Activated naive CD8-positive, alpha-beta T cell treated with anti-CD3 and anti-CD28 coated beads, Interleukin-2, amount 50 U/mL, for 24 hours (primary cell): ENCODE measurements at regions not wholly inside any gene's neighbourhood (a gene's known extent, or its start where the extent isn't known, plus 50 kb on each side); places are given as distances from the start of the nearest gene placed in this dataset.

ENCODE experiments used
- ATAC-seq: fragments of 150-1000 bp; cut with Tn5 transposase; one replicate; pipeline ENCODE4 v1.10.0; 2021
- DNase-seq: peaks from one replicate; pipeline ENCODE4 v3.0.0; 2021
- H3K27ac Mint-ChIP-seq: one replicate; pipeline ENCODE4 v1.8.0; 2021; ENCODE audit warnings: mild to moderate bottlenecking, mixed read lengths
- H3K27me3 Mint-ChIP-seq: one replicate; pipeline ENCODE4 v1.8.0; 2021; ENCODE audit warnings: mixed read lengths
- H3K36me3 Mint-ChIP-seq: one replicate; pipeline ENCODE4 v1.8.0; 2021; ENCODE audit warnings: low read depth, mixed read lengths
- H3K4me1 Mint-ChIP-seq: one replicate; pipeline ENCODE4 v1.8.0; 2021; ENCODE audit warnings: mixed read lengths
- H3K4me3 Mint-ChIP-seq: one replicate; pipeline ENCODE4 v1.8.0; 2021; ENCODE audit warnings: mild to moderate bottlenecking, moderate library complexity, mixed read lengths
- H3K9me3 Mint-ChIP-seq: one replicate; pipeline ENCODE4 v1.8.0; 2021; ENCODE audit warnings: mixed read lengths

GRCh38 chr14:98312006-98312405 lies 960.0 kb downstream of the BCL11B start:
- Mint-ChIP-seq H3K27me3 (no peaks in the 10 kb centered on the region), H3K27ac (no peak overlapping the region), H3K4me1 (no peaks in the 10 kb centered on the region), H3K9me3 (no peaks in the 10 kb centered on the region), H3K4me3 (no peak overlapping the region), H3K36me3 (no peaks in the 10 kb centered on the region)
- DNase-seq (no peak), ATAC-seq (no peak)

GRCh38 chr14:98321841-98322240 lies 950.2 kb downstream of the BCL11B start:
- Mint-ChIP-seq H3K27me3 (no peaks in the 10 kb centered on the region), H3K4me3 (no peak overlapping the region), H3K9me3 (peaks cover 38% of the 10 kb centered on the region), H3K4me1 (peaks cover 10% of the 10 kb centered on the region), H3K36me3 (peaks cover 1% of the 10 kb centered on the region), H3K27ac (no peak overlapping the region)
- ATAC-seq, result no peak
- no peak for DNase-seq

- H3K4me1 Mint-ChIP-seq, result peaks cover 10% of the 10 kb centered on the region
- H3K27me3 Mint-ChIP-seq, result no peaks in the 10 kb centered on the region
- no peak overlapping the region for H3K27ac Mint-ChIP-seq
- no peak for ATAC-seq
- peaks cover 1% of the 10 kb centered on the region for H3K36me3 Mint-ChIP-seq
- no peak for DNase-seq
- no peak overlapping the region for H3K4me3 Mint-ChIP-seq
- peaks cover 35% of the 10 kb centered on the region for H3K9me3 Mint-ChIP-seq
Measured at GRCh38 chr14:98323836-98324235, 948.2 kb downstream of the BCL11B start.

- no peak overlapping the region for H3K4me3 Mint-ChIP-seq
- no peak for DNase-seq
- peaks cover 10% of the 10 kb centered on the region for H3K4me1 Mint-ChIP-seq
- H3K27me3 Mint-ChIP-seq, result no peaks in the 10 kb centered on the region
- H3K9me3 Mint-ChIP-seq, result peaks cover 23% of the 10 kb centered on the region
- H3K36me3 Mint-ChIP-seq, result peaks cover 1% of the 10 kb centered on the region
- ATAC-seq, result no peak
- H3K27ac Mint-ChIP-seq, result no peak overlapping the region
Measured at GRCh38 chr14:98325761-98326160, 946.2 kb downstream of the BCL11B start.

- DNase-seq (no peak), ATAC-seq (no peak)
- no peaks in the 10 kb centered on the region for H3K27me3 Mint-ChIP-seq
- H3K36me3 Mint-ChIP-seq, result no peaks in the 10 kb centered on the region
- no peak overlapping the region for H3K4me3 Mint-ChIP-seq
- H3K27ac Mint-ChIP-seq, result no peak overlapping the region
- no peaks in the 10 kb centered on the region for H3K4me1 Mint-ChIP-seq
- peaks cover 12% of the 10 kb centered on the region for H3K9me3 Mint-ChIP-seq
Measured at GRCh38 chr14:98328496-98328895, 943.5 kb downstream of the BCL11B start.

DNA sequence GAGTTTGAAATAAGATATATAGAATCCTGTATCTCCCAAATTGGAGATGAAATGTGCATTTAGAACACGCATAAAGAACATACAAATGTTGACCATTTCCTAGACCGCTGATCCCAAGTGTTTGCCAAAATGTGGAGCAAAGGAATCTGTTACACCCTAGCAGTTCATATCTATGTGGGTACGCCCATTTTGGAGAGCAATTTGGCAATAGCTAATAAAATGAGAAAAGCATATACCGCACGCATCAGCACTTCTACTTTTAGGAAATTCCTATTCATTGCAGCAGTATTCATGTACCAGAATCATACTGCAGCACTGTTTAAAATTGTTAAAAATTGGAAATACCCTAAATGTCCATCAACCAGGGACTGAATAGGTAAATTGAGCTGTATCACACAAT lies 937.8 kb downstream of the BCL11B start:
- Mint-ChIP-seq H3K36me3 (no peaks in the 10 kb centered on the region), H3K4me3 (no peak overlapping the region), H3K4me1 (no peaks in the 10 kb centered on the region), H3K27me3 (no peaks in the 10 kb centered on the region), H3K27ac (no peak overlapping the region), H3K9me3 (peaks cover 3% of the 10 kb centered on the region)
- ATAC-seq (no peak), DNase-seq (no peak)

GRCh38 chr14:98341211-98341610 lies 930.8 kb downstream of the BCL11B start:
- Mint-ChIP-seq H3K27ac (no peak overlapping the region), H3K36me3 (no peaks in the 10 kb centered on the region), H3K4me3 (no peak overlapping the region), H3K27me3 (no peaks in the 10 kb centered on the region), H3K4me1 (no peaks in the 10 kb centered on the region), H3K9me3 (no peaks in the 10 kb centered on the region)
- no peak for ATAC-seq
- no peak for DNase-seq

- no peak for DNase-seq
- H3K27ac Mint-ChIP-seq, result no peak overlapping the region
- no peaks in the 10 kb centered on the region for H3K4me1 Mint-ChIP-seq
- H3K36me3 Mint-ChIP-seq, result no peaks in the 10 kb centered on the region
- H3K27me3 Mint-ChIP-seq, result no peaks in the 10 kb centered on the region
- ATAC-seq, result no peak
- H3K4me3 Mint-ChIP-seq, result no peak overlapping the region
- H3K9me3 Mint-ChIP-seq, result no peaks in the 10 kb centered on the region
Measured at GRCh38 chr14:98345161-98345560, 926.8 kb downstream of the BCL11B start.

DNA sequence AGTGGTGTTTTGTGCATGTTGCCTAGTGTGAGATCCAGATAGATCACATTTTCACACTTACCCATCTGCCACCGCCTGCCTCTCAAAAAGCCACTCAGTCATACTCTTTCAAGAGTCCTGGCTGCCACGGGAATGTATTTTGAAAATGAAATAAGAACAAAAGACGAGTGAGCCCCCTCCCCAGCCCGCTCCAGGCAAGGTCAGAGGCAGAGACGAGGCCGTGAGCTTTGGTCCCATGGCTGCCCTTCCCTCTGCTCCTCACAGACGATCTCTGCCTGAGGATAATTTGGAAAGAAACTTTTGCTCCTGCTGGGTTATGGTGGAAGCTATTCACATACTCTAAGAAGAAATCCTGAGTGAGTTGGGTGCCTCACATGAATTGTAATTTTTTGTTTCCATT lies 924.3 kb downstream of the BCL11B start:
- ATAC-seq (no peak), DNase-seq (no peak)
- Mint-ChIP-seq H3K27me3 (no peaks in the 10 kb centered on the region), H3K27ac (no peak overlapping the region), H3K4me3 (no peak overlapping the region), H3K36me3 (no peaks in the 10 kb centered on the region), H3K4me1 (no peaks in the 10 kb centered on the region), H3K9me3 (no peaks in the 10 kb centered on the region)

GRCh38 chr14:98348505-98348904 lies 923.5 kb downstream of the BCL11B start:
- no peak for ATAC-seq
- H3K9me3 Mint-ChIP-seq, result no peaks in the 10 kb centered on the region
- DNase-seq, result no peak
- no peaks in the 10 kb centered on the region for H3K36me3 Mint-ChIP-seq
- no peaks in the 10 kb centered on the region for H3K4me1 Mint-ChIP-seq
- H3K27me3 Mint-ChIP-seq, result no peaks in the 10 kb centered on the region
- no peak overlapping the region for H3K27ac Mint-ChIP-seq
- H3K4me3 Mint-ChIP-seq, result no peak overlapping the region

DNA sequence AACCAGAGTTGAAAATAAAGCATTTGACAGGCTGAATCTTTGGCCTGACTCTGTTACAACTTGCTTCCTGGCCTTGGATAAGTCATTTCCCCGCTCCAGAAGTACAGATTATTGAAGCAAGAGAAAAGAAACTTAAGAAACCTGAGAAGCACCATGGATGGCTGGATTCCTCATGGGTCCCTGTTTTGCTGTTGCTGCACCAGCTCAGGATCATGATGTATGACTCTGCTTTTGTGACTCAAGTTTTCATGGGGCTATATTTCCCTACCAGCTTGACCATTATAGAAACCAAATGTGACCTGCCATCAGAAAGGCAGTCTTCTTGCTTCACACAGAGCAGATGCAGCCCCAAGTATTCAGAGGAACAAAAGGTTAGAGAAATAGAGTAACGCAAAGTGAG lies 921.8 kb downstream of the BCL11B start:
- Mint-ChIP-seq H3K27me3 (no peaks in the 10 kb centered on the region), H3K27ac (no peak overlapping the region), H3K9me3 (no peaks in the 10 kb centered on the region), H3K36me3 (no peaks in the 10 kb centered on the region), H3K4me3 (no peak overlapping the region), H3K4me1 (no peaks in the 10 kb centered on the region)
- ATAC-seq (no peak), DNase-seq (no peak)

GRCh38 chr14:98364961-98365360 lies 907.0 kb downstream of the BCL11B start:
- Mint-ChIP-seq H3K9me3 (peaks cover 10% of the 10 kb centered on the region), H3K27ac (no peak overlapping the region), H3K36me3 (no peaks in the 10 kb centered on the region), H3K4me1 (peaks cover 20% of the 10 kb centered on the region), H3K27me3 (no peaks in the 10 kb centered on the region), H3K4me3 (no peak overlapping the region)
- ATAC-seq (no peak), DNase-seq (no peak)

DNA sequence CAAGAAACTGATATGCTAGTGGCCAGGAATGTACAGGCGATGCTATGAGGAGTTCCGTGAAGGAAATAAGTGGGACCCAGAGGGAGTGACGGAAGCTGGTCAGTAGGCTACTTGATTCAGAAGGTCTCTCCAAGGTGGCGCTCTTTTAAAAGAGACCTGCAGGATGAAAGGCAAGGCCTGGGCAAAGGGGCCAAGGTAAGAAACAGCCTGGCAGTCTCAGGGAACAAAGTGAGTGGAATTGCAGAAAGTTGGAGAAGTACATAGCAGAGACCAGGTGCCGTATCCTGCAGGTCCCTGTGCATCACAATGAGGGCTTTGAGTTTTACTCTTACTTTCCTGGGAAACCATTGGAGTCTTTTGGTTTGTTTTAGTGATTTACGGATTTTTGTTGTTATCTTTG lies 905.6 kb downstream of the BCL11B start:
- Mint-ChIP-seq H3K27me3 (no peaks in the 10 kb centered on the region), H3K9me3 (peaks cover 6% of the 10 kb centered on the region), H3K36me3 (no peaks in the 10 kb centered on the region), H3K4me1 (peaks cover 20% of the 10 kb centered on the region), H3K27ac (no peak overlapping the region), H3K4me3 (no peak overlapping the region)
- DNase-seq (no peak), ATAC-seq (no peak)

DNA sequence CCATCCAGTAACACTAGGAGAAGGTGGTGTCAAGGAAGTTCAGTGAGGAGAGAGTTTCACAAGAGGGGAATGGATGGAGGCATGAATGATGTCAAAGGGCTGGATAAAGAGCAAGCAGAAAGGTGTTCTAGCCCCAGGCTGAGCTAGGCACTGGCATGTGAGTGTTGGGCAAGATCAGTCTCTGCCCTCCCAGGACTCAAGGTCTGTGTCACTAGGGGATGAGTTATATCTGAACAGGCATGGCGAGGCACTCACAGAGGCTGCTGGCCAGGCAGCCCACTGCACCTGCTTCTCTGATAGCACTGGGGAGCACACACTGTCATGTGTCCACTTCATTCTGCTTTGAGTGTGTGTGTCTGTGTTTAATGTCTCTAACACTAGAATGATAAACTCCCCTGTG lies 903.8 kb downstream of the BCL11B start:
- peaks cover 20% of the 10 kb centered on the region for H3K4me1 Mint-ChIP-seq
- H3K27me3 Mint-ChIP-seq, result no peaks in the 10 kb centered on the region
- peaks cover 6% of the 10 kb centered on the region for H3K9me3 Mint-ChIP-seq
- no peak overlapping the region for H3K4me3 Mint-ChIP-seq
- DNase-seq, result no peak
- ATAC-seq, result no peak
- H3K27ac Mint-ChIP-seq, result no peak overlapping the region
- no peaks in the 10 kb centered on the region for H3K36me3 Mint-ChIP-seq

DNA sequence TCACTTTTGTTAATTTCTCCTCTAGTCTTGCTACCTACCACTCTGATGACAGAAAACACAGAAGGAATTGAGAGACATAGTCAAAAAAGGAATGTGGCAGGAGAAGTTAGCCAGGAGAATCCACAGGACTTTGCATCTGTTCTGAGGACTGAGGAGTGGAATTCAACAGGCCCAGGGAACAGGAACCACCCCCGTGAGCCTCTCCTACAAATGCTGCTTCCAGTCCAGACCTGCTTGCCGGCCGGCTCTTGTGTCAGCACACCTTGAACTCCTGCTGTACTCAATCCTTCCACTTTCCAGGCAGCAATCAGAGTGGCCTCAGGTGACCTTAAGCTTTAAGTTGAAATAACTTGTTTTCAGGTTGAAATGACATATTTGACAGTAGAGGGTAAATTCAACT lies 903.1 kb downstream of the BCL11B start:
- H3K9me3 Mint-ChIP-seq, result peaks cover 6% of the 10 kb centered on the region

GRCh38 chr14:98369344-98369743 lies 902.7 kb downstream of the BCL11B start:
- no peaks in the 10 kb centered on the region for H3K27me3 Mint-ChIP-seq
- no peak overlapping the region for H3K27ac Mint-ChIP-seq
- peaks cover 6% of the 10 kb centered on the region for H3K9me3 Mint-ChIP-seq
- ATAC-seq, result no peak
- peaks cover 20% of the 10 kb centered on the region for H3K4me1 Mint-ChIP-seq
- H3K36me3 Mint-ChIP-seq, result no peaks in the 10 kb centered on the region
- H3K4me3 Mint-ChIP-seq, result no peak overlapping the region
- DNase-seq, result no peak

More for the DNA sequence above, 903.1 kb downstream of the BCL11B start:
- ATAC-seq (no peak), DNase-seq (no peak)
- no peak overlapping the region for H3K4me3 Mint-ChIP-seq
- no peaks in the 10 kb centered on the region for H3K27me3 Mint-ChIP-seq
- peaks cover 20% of the 10 kb centered on the region for H3K4me1 Mint-ChIP-seq
- H3K27ac Mint-ChIP-seq, result no peak overlapping the region
- H3K36me3 Mint-ChIP-seq, result no peaks in the 10 kb centered on the region
